ENCODE measurements at regions not wholly inside any gene's neighbourhood (a gene's known extent, or its start where the extent isn't known, plus 50 kb on each side); places are given as distances from the start of the nearest gene placed in this dataset.

DNA sequence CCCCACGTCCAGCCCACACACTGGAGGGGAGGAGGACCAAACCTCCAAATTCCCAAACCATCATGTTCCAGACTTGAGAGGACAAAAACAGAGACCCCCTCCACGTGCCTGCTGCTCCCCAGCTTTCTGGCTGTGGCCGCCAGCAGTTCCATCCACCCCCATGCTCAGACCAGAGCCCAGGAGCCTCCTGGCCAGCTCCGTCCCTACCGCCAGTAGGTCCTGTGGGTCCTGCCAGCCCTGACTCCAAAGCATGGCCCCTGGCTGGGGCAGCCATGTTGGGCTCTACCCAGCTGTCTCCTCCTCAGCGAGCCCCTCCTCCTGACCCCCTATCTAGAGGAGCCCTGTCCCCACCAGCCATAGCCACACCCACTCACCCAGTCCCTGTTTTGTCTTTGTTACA is 227.3 kb upstream of the RTL1 start:
- no peak for TF ChIP-seq POLR2A (IDR thresholded peaks at IDR 0.05)
- TF ChIP-seq, protein P1, sequence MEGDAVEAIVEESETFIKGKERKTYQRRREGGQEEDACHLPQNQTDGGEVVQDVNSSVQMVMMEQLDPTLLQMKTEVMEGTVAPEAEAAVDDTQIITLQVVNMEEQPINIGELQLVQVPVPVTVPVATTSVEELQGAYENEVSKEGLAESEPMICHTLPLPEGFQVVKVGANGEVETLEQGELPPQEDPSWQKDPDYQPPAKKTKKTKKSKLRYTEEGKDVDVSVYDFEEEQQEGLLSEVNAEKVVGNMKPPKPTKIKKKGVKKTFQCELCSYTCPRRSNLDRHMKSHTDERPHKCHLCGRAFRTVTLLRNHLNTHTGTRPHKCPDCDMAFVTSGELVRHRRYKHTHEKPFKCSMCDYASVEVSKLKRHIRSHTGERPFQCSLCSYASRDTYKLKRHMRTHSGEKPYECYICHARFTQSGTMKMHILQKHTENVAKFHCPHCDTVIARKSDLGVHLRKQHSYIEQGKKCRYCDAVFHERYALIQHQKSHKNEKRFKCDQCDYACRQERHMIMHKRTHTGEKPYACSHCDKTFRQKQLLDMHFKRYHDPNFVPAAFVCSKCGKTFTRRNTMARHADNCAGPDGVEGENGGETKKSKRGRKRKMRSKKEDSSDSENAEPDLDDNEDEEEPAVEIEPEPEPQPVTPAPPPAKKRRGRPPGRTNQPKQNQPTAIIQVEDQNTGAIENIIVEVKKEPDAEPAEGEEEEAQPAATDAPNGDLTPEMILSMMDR (IDR thresholded peaks at IDR 0.05): no peak
- no peak for TF ChIP-seq POLR2AphosphoS5 (IDR thresholded peaks at IDR 0.05)

Measured in prostate gland (tissue), 2 donors.